Epithelial cell of esophagus (primary cell): ENCODE measurements at regions not wholly inside any gene's neighbourhood (a gene's known extent, or its start where the extent isn't known, plus 50 kb on each side); places are given as distances from the start of the nearest gene placed in this dataset.
"Not testable (repeated sequence)": the region's sequence is repeated elsewhere in the genome, so short reads cannot be mapped to it uniquely, and the experiment has no call there.

Experiments used
- DNase-seq: peaks from one replicate; pipeline ENCODE4 v3.0.0; 2010; ENCODE audit warnings: low read depth
- H3K4me3 ChIP-seq: 2 replicates; pipeline ENCODE4 v1.5.1; 2011; ENCODE audit warnings: mild to moderate bottlenecking, low read length, control low read depth
- TF ChIP-seq, protein P1 (sequence below): IDR thresholded peaks from 2 replicates; pipeline ENCODE4 v1.5.1; 2011; ENCODE audit warnings: low read depth, mild to moderate bottlenecking, low read length, control low read depth, inconsistent platforms; ENCODE audit not compliant: insufficient read depth; ENCODE audit errors: missing control alignments

- no peak for DNase-seq
- H3K4me3 ChIP-seq = no peak overlapping the region
- TF ChIP-seq, protein P1, sequence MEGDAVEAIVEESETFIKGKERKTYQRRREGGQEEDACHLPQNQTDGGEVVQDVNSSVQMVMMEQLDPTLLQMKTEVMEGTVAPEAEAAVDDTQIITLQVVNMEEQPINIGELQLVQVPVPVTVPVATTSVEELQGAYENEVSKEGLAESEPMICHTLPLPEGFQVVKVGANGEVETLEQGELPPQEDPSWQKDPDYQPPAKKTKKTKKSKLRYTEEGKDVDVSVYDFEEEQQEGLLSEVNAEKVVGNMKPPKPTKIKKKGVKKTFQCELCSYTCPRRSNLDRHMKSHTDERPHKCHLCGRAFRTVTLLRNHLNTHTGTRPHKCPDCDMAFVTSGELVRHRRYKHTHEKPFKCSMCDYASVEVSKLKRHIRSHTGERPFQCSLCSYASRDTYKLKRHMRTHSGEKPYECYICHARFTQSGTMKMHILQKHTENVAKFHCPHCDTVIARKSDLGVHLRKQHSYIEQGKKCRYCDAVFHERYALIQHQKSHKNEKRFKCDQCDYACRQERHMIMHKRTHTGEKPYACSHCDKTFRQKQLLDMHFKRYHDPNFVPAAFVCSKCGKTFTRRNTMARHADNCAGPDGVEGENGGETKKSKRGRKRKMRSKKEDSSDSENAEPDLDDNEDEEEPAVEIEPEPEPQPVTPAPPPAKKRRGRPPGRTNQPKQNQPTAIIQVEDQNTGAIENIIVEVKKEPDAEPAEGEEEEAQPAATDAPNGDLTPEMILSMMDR = no peak
These were observed 453.4 kb downstream of the KCNJ18 start for GRCh38 chr17:22145605-22146178.

- H3K4me3 ChIP-seq = no peak overlapping the region
- TF ChIP-seq, protein P1 = no peak
- no peak for DNase-seq
These were observed 466.0 kb downstream of the KCNJ18 start for GRCh38 chr17:22158364-22158763.

- DNase-seq = no peak
- TF ChIP-seq, protein P1 = no peak
- no peak overlapping the region for H3K4me3 ChIP-seq
These were observed 469.1 kb downstream of the KCNJ18 start for GRCh38 chr17:22161376-22161775.

DNA sequence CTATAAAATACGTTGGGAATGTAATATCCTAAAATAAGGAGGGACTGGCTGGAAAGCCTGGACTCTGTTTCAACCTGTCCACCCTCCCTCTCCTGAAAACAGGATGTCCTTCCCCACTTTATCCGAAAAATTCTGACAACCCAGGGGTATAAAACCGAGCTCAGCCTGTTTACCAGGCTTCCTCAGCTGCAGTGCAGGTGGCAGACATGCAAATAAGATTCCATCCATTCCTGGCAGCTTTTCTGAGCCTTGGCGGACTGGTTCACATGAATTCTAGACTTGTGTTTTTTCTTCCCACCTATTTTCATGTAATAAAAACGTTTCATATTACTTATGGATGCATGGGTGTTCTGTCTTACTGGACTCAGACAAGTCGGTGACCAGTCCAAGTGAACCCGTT, 479.3 kb downstream of the KCNJ18 start:
- no peak for DNase-seq
- H3K4me3 ChIP-seq = no peak overlapping the region
- TF ChIP-seq, protein P1 = no peak

- no peak overlapping the region for H3K4me3 ChIP-seq
- TF ChIP-seq, protein P1 = no peak
- DNase-seq = no peak
These were observed 500.8 kb downstream of the KCNJ18 start for GRCh38 chr17:22193113-22193512.

DNA sequence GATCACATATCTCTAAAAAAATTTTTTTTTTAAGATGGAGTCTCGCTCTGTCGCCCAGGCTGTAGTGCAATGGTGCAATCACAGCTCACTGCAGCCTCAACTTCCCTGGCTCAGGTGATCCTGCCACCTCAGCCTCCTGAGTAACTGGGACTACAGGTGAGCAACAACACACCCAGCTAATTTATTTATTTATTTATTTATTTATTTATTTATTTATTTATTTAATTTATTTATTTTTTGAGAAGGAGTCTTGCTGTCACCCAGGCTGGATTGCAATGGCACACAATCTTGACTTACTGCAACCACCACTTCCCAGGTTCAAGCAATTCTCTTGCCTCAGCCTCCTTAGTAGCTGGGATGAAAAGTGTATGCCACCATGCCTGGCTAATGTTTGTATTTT, 507.9 kb downstream of the KCNJ18 start:
- not testable (repeated sequence) for DNase-seq, H3K4me3 ChIP-seq

- TF ChIP-seq, protein P1 = no peak
- no peak overlapping the region for H3K4me3 ChIP-seq
- no peak for DNase-seq
These were observed 510.4 kb downstream of the KCNJ18 start for GRCh38 chr17:22202702-22203101.
